NCI-H524 treated with DMSO at 0.1 percent for 48 hours (cell line): ENCODE measurements at regions not wholly inside any gene's neighbourhood (a gene's known extent, or its start where the extent isn't known, plus 50 kb on each side); places are given as distances from the start of the nearest gene placed in this dataset.

Experiments used
- DNase-seq: peaks from one replicate; lab custom pipeline; 2025; lab: John Stamatoyannopoulos, UW

DNA sequence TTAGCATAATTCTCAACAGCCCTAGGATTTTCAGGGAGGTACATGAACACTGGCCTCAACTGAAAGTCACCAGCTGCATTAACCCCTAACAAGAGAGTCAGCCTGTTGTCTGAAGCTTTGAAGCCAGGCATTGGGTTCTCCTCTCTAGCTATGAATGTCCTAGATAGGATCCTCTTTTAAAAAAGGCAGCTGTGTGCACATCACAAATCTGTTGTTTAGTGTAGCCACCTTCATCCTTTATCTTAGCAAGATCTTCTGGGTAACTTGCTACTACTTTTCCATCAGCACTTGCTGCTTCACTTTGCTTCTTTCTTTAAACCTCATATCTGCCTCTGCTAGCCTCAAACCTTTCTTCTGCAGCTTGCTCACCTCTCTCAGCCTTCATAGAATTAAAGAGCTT is 1692.1 kb downstream of the EFNB2 start:
- DNase-seq: no peak

DNA sequence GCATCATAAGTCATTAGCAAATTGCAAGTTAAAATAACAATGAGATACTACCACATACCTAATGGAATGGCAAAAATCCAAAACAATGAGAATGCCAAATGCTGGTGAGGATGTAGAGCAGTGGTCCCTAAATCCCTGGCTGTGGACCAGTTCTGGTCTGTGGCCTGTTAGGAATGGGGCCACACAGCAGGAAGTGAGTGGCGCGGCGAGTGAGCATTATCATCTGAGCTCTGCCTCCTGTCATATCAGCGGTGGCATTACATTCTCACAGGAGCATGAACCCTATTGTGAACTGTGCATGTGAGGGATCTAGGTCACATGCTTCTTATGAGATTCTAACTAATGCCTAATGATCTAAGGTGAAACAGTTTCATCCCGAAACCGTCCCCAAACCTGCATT is 1694.4 kb downstream of the EFNB2 start:
- DNase-seq: no peak

DNA sequence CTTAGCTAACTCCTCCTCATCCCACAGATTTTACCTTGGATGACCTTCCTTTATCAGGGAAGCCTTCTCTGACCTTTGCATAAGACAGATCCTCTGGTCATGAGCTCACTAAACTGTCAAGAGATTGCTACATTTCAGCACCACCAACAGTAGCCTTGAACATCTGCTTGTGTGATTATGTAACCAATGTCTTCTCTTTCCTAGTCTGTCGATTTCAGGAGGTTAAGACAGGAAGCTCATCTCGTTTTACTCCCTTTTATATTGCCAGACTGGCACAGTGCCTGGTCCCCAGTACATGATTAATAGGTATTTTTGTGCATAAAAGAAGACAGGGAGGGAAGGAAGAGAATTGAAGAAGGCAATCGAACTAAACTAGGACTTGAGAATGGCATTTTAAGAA is 1697.7 kb downstream of the EFNB2 start:
- DNase-seq: no peak

DNA sequence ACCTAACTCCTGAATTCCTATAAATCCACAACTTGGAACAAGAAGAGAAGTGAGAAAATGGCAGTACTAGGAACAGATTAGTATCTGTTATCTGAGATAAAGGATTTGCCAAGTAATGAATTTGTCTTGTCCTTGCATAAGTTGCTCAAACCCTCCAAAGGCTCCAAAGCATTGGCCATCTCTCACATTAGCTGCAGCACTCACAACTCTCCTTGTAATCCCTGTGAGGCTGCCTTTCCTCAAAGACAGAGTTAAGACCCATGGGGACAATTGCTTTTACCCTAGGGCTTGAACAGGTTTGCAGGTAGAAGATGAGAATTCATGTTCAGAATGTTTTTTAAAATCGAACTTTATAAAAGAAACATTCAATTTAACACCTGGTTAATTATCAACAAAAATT is 1702.2 kb downstream of the EFNB2 start:
- no peak for DNase-seq

DNA sequence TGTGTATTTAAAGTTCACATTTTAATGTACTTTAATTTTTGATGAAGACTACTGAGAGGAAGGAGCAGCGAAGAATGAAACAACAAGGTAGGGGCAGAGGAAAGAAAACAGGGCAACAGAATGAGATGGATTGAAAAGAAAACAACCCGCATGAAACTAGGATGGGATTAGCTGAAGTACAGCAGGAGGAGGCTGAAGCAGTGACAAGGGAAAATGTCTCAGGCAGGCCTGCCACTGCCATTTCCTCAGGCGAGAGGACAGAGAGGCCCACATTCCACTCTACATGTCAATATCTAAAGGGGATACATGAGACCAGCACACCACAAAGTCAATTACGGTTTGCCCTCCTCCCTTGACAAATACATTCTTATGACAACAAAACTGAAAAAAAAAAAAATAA is 1703.2 kb downstream of the EFNB2 start:
- no peak for DNase-seq

DNA sequence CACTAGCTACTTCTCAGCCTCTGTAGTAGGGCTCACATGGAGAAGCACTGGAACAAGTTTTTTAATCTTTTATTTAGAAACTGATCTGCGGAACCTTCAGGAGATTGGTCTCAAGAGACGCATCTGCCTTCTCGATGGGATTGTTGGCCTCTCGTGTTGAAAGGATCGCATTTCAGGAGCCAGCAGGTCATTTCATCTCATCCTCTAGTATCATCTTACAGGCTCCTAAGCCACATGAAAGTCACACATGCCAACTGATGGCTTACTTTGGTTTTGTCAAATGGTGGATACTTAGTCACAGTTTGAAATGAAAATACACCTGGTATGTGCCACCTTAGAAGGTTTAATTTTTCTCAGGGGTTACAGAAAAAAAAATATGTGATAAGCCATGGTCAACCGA is 1703.6 kb downstream of the EFNB2 start:
- peak; percentile 82 for DNase-seq

DNA sequence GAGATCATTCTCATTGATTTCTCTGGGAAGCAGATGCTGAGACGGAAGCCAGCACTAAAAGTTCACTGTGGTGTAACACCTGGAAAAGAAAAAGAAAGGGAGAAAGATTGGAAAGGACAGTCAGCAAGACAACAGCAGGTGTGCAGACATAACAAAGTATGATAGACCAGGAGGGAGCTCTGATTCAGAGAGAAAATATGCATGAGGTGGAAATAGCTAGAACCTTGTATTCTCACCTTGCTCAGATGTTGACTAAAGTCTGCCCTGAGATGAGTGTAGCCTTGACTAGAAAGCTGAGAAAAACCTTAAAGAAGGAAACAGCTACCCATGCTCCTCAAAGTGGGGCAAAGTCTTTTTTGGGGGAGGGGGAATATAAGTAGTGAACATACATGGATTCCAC is 1711.8 kb downstream of the EFNB2 start:
- no peak for DNase-seq

DNA sequence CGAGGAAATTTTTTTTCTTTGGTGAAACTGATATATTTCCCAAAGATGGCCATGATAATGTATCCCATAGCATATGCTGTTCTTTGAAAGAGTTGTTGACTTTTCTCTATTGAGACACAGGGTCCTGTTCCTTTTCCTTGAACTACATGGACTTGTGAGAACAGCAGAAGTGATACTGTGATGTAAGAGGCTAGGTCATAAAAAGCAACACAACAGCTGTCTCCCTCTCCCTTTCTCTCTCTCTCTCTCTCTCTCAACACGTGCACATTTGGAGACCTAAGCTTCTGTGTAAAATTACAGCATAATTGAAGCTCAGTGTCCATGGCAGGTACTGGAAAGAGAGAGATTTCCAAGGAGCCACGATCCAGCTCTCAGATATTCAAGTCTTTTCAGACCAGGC is 1712.4 kb downstream of the EFNB2 start:
- no peak for DNase-seq

DNA sequence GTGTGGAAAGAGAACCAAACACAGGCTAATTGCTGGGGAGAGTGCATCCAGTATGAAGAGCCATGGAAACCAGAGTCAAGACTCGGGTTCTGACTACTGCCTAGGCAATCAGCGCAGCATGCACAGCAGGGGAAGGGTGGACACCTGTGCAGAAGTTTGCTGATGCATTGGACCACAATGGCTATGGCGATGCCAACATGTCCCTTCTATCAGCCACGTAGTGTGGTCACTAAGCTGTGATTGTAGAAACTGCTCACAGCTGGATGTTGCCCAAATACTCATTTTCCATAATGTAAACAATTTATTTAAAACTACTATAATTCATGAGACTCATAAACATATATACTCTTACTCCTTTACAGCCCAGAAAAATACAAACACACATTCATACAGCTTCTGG is 1718.2 kb downstream of the EFNB2 start:
- DNase-seq: no peak

DNA sequence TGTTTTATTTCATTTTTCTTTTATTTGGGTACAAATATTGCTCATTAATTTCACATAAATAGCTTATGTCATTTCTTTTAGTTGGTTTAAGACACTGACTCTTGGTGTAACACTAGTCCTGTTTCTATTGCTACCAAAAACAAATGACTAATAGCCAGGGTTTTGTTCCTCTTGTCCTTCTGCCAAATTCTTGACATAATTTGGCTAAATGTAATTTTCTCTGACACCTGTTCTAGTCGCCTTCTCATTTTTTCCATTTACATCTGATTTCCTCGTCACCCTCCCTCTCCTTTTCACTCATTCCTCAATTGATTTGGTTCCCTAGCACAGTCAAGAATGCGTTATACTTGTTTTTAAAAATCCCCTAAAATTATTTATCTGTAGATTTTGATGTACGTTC is 1718.7 kb downstream of the EFNB2 start:
- DNase-seq: no peak

DNA sequence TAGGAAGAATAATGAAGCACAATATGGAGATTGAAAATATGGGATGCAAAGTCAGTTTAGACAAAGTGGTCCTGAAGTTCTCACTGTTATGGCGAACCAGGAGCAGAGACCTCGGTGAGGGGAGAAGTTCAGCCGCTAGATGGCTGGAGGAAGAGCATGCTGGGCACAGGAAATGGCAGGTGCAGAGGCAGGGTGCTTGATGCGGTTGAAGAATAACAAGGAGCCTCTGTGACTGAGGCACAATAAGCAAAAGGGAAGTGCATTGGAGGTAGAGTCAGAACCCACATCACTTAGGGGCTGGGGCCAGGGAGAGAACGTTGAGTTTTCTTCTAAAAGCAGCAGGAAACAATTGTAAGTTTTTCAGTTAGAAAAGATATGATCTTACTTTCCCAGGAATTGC is 1725.2 kb downstream of the EFNB2 start:
- DNase-seq: no peak

DNA sequence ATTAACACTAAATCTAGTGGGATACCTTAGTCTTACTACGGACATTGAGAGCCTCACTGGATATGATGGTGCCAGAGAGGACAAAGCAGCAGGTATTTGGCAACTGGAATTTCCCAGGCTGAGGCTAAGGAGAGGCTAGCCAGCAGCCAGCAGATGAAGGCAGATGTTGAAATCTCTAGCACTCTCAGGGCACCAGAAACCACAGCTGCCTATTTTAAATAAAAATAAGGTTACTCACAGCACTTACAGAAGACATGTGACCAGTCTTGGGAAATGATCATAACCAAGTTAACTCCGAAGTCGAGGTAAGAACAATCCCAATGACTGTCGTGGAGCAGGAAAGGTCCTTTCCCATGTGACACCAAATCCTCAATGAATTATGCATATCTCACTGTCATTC is 1726.0 kb downstream of the EFNB2 start:
- DNase-seq: no peak

DNA sequence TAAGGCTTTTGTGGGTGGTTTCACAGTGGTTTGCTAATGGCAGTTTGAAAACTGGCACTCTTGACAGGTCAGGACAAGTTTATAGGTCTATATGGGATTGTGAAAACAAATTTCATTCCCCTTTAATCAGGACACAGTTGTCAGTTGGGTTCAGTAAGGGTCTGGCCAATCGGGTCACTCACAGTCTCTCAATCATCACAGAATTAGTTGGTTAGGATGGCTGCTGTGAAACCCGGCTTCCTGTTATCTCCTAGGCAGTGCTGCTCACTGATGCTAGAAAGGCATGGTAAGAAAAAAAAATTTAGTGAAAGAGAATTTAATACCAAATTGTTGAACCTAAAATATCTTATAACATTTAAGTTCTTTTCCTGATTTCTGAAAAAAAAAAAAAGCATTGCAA is 1730.1 kb downstream of the EFNB2 start:
- no peak for DNase-seq

DNA sequence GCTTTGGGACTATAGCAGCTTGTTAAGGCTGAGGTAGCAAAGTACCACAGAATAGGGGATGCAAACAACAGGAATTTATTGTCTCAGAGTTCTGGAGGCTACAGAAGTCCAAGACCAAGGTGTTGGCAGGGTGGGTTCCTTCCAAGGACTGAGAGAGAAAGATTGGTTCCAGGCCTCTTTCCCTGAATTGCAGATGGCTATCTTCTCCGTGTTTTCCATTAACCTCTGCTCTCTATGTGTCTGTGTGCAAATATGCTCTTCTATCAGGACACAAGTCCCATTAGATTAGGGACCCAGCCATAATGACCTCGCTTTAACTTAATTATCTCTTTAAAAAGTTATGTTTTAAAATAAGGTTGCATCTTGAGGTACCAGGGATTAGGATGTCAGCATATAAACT is 1732.9 kb upstream of the SLC10A2 start:
- no peak for DNase-seq

DNA sequence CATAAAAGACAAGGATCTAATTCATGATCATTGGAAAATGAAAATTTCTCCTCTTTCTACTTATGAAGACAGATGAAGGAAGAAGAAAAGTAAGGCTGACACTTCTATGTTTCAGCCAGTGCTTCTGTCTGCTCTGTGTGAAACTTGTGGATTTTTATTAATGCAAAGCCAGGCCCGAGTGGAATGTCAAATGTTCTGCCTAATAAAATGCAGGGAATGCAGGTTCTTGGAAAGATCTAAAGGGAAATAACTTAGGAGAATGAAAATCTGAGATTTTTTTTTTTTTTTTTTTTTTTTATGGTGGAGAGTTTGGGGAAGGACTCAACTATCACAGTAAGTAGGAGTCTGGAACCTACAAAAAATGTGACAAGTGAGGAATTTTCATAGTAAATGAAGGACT is 1732.3 kb upstream of the SLC10A2 start:
- no peak for DNase-seq

DNA sequence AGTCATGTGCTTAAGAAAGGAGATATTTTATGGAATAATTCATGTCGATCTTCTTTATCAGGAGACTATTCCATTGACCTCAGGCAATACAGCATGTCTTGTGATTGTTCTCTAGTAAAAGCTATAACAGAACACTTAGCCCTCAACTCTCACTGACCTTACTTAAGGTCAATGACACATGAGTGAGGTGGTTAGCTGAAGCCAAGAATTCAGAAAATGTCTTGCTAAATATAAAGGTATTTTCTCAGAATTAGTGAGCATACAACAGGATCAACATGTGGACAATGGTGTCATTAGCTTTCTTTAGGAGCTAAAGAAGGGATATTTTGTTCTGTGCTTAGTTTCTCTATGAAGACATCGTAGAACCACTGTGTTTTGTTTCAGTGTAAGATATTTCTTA is 1730.4 kb upstream of the SLC10A2 start:
- DNase-seq: no peak

DNA sequence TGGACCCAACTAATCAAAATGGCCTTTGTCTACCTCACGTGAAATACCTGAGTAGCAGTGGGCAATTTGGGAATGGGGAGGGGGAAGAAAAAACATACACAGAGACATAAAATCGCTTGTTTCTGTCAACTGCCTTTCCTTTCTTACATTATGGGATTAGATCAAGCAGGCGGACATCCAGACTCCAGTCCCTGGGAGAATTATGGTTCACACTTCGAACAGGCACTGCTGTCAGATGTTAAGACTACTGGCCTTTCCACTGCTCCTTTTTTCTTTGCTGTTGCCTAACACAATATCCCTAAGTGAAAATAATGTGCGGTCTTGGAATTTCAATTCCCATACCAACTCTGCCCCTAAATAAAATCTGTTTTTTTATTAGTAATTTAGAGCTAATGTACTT is 1719.7 kb upstream of the SLC10A2 start:
- DNase-seq: no peak

DNA sequence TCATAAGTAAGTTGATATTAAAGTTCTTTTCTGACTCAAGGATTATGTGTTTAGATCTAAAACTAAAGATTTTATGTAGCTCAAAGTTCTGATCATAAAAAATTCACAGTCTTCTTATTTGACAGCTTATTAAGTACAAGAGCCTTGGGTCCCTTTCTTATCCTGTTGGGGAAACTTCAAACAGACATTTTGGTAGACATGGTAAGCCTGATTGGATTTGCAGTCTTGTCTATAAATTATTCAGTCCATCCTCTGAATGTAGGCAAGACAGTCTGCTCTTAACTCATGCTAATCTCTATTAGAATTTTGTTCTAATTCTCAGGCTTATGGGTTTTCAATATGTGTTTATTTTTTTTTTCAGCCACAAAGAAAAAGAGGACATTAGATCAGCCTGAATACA is 1718.7 kb upstream of the SLC10A2 start:
- DNase-seq: no peak

DNA sequence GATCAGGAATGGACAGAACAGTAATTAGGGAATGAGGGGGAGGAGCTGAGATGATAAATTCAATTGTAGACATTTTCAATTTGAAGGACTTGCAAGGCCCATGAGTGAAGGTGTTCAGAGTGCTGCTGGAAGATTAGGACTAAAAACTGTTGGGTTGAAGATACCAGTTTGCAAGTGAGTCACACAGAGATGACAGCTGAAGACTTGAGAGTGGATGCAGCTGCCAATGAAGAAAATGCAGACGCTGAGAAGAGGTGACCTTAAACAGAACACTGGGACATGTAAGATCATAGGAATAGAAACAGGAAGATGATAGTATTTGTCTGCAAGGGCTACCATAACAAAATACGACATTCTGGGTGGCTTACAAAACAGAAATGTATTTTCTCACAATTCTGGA is 1716.5 kb upstream of the SLC10A2 start:
- DNase-seq: no peak

DNA sequence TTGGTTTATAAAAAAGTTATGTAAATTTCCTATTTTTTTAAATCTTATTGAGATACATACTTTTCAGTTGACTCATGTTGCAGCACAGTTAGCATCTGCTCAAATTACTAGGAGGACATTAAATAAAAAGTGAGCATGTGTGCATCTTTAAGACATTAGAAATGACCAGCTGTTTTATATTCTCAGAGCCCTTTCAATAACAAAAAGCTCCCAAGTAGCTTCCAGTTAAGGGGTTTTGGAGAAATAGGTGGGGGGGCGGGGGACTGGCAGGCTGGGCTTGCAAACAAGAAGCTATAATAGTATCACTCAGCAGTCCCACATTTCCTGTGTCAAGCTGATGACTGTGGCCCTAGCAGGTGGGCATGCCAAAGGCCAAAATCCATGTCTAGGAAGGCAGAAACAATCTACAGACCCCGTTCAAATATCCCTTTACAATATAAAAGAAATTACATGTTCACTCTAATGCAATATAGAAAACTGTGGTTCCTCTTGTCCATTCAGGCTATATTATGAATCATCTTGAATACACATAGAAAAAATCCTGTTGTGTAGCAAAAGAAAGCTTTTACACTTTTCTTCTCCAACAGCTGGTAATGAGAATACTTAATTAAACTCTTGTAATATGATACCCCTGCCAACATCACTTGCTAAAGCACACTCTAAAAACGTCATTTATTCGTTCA is 1713.2 kb upstream of the SLC10A2 start:
- peak; percentile 92 for DNase-seq

DNA sequence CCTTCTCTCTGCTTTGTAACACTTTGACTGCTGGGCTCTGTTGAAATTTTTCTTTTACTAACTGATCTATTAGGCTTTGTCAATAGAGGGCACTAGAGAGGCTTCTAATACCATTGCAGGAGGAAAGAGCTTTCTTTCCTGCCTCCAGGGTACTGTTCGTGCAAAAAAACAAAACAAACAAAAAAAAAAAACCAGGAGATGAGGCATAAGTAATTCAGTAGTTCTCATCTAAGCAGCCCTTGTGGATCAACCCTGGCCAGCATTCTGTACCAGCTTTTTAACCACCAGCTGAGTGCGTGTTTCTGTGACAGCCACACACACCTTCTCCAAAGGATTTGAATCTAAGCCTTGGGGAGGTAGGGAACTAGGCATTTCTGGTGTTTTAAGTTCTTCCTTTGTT is 1707.6 kb upstream of the SLC10A2 start:
- peak; percentile 7 for DNase-seq

DNA sequence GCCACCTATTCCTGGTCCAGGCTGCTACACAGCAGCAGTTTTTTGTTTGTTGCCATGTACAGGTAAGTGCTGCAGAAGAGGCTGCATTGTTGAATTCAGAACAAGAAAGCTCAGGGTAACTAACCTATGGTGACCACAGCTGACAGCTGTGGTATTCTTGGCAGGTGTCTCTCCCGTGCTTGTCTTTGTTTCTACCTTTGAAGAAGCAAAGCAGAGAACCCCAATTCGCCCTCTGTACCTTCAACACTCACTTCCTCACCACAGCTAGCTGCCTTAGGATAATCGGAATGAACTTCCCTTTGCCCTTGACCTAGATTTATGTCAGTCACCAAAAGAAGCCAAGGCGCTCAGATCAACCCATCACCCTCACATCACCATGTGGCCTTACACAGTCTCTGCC is 1703.3 kb upstream of the SLC10A2 start:
- no peak for DNase-seq

DNA sequence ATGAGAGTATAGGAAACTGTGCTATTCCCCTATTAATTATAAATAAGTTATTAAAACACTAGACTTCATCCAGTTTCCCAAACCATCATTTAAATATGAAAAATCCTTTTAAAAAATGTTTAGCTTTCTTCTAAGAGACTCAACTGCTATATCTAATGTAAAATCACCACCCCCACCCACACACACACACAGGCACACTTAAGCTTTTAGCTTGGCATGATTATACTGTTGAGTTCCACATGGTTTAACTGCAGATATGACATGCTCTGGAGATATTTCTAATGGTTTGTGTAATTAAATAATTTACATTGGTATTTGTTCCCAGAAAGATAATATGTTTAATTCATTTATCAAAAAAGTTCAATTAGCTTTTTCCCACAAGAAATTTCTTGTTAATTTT is 1700.1 kb upstream of the SLC10A2 start:
- DNase-seq: no peak

DNA sequence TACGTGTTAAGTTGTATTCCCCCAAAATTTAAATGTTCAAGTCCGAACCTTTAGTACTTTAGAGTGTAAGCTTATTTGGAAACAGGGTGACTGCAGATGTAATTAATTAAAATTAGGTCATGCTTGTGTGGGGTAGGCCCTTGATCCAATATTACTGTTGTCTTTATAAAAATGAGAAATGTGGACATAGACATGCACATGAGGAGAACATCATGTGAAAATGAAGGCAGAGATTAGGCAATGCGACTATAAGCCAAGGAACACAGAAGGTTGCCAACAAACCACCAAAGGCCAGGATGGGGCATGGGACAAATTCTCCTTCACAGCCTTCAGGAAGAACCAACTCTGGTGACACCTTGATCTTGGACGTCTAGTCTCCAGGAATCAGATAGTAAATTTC is 1698.4 kb upstream of the SLC10A2 start:
- no peak for DNase-seq

DNA sequence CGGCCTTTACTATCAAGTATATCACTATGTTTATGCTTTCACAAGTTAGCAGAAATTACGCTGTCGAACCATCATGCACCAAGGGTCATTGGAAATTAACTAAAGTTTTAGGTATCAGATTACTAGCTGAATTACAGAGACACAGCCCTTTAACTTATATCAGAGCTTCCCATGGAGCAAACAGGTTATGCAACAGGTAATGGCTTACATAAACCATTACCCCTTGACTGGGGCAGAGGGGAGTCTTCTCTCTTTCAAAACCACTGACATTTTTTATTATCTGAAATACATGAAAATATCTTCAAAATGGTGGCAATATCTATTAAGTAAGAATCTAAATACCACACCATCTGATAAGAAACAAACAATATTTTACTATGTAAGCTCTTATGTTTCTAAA is 1692.9 kb upstream of the SLC10A2 start:
- no peak for DNase-seq
